Heart left ventricle (tissue), 16 donors: ENCODE measurements at regions not wholly inside any gene's neighbourhood (a gene's known extent, or its start where the extent isn't known, plus 50 kb on each side); places are given as distances from the start of the nearest gene placed in this dataset.

Experiments
- ATAC-seq, 4 donors: fragments of 200-7000 bp; cut with Tn5 transposase; one replicate each; pipeline ENCODE4 v1.9.1; 2020 to 2022; ENCODE audit warnings: moderate library complexity in 4 of 4, mild to moderate bottlenecking in 3 of 4, moderate number of reproducible peaks in 1 of 4
- DNase-seq, 5 donors: peaks; one replicate each; pipeline ENCODE4 v3.0.0-alpha.2; 2020
- H3K27ac ChIP-seq, 12 donors: fragments of 200-600 bp; sonication (generic) in 4 of 12; one replicate each; pipeline versions ENCODE4 v1.5.0 to v1.8.0; 2016 to 2022; ENCODE audit warnings: mild to moderate bottlenecking in 2 of 12
- H3K27me3 ChIP-seq, 9 donors: fragments of 200-600 bp; sonication (generic) in 2 of 9; one replicate each; pipeline versions ENCODE4 v1.5.1 to v1.8.0; 2016 to 2022; ENCODE audit warnings: mild to moderate bottlenecking in 3 of 9
- H3K36me3 ChIP-seq, 9 donors: fragments of 200-600 bp; sonication (generic) in 2 of 9; one replicate each; pipeline versions ENCODE4 v1.5.0 to v1.8.0; 2018 to 2022; ENCODE audit warnings: mild to moderate bottlenecking in 2 of 9
- H3K4me1 ChIP-seq, 12 donors: fragments of 200-600 bp; sonication (generic) in 4 of 12; one replicate each; pipeline versions ENCODE4 v1.5.0 to v1.8.0; 2016 to 2022; ENCODE audit warnings: mild to moderate bottlenecking in 3 of 12
- H3K4me3 ChIP-seq, 12 donors: fragments of 200-600 bp; sonication (generic) in 4 of 12; one replicate each; pipeline versions ENCODE4 v1.5.0 to v1.8.0; 2017 to 2022; ENCODE audit warnings: mild to moderate bottlenecking in 9 of 12, moderate library complexity in 4 of 12
- H3K9me3 ChIP-seq, 12 donors: fragments of 200-600 bp; sonication (generic) in 4 of 12; one replicate each; pipeline versions ENCODE4 v1.5.0 to v1.8.0; 2016 to 2022; ENCODE audit warnings: mild to moderate bottlenecking in 1 of 12
- POLR2A ChIP-seq, 2 donors: fragments of 450-650 bp; IDR thresholded peaks; one replicate each; pipeline ENCODE4 v1.6.1; 2017; ENCODE audit warnings: antibody characterized with exemption in 2 of 2, mild to moderate bottlenecking in 2 of 2, moderate library complexity in 2 of 2
- WGBS, 4 donors: extraction: QIAGEN DNeasy Blood & Tissue Kit in 2 of 4; methylation state at CpG; one replicate each; pipeline versions ENCODE4 v1.1.5 to v1.1.7; 2013 to 2018; 5-methylcytosine and 5-hydroxymethylcytosine counted together
- intact Hi-C, 10 donors: fragments of 100-400 bp; cut with DNase I; formaldehyde crosslinking; loops; one replicate each; pipeline versions ENCODE4 v1.11.1 to v1.14.2; 2022
- TF ChIP-seq, protein P1 (sequence below), 12 donors: fragments of 200-600 bp; sonication (generic) in 4 of 12; IDR thresholded peaks; one replicate each; pipeline versions ENCODE4 v1.5.0 to v1.8.0; 2018 to 2022; ENCODE audit warnings: antibody characterized with exemption in 12 of 12, mild to moderate bottlenecking in 5 of 12
- donor health status: ischemic (EF 13 %, LVEDD 7.1; RV severe dilation, severe dysfunction).
- donor health status: healthy with polysubstance abuse.
- donor health status: DM: no; HTN: yes; CAD: no.
- donor health status: DM: no; HTN: no; CAD: no.
- donor health status: ischemic (EF 25% LVEDD 6.9; RV normal size, moderate dysfunction).
- donor health status: ischemic (EF 25% LVEDD 5.7; RV mildly dilated, moderate dysfunction).
- donor health status: healthy.
- donor health status: DM: yes; HTN: yes; CAD: no.
- donor health status: ischemic (EF 35%, LVEDD 5.7; RV mildly dilated, moderate dysfunction).
- donor health status: nonischemic (EF 11% LVEDD 7.7; RV severe dilation, severe dysfunction).
- donor health status: DM: yes; HTN: yes; CAD: no.
- donor health status: PGD.
- donor health status: ischemic (EF 29% LVEDD 5.4; RV normal size, mild dysfunction).
- donor health status: nonischemic (EF 23%, LVEDD 6.1; RV moderate dilation, normal function).

DNA sequence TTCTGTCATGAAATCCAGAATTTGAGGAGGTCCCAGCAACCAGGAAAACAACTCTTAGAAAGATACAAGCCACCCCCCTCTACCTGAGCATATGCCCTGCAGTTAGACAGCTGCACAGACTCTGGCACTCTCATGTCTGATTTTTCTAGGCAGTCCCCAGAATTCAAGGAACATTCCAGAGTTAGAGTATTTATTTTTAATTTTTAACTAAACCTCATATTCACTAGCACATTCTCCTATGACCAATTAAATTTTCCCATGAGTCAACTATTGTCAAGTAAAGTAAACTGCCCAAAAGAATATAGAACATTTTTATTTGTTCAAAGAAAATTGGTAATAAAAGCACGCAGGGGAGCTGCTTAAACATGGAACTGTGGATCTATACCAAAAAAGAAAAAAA lies 490.5 kb upstream of the SEMA6A start:
- Histone ChIP-seq H3K4me3 (no peak overlapping the region), H3K27ac (no peak overlapping the region), H3K4me1 (no peaks in the 10 kb centered on the region), H3K36me3 (no peaks in the 10 kb centered on the region), H3K27me3 (no peaks in the 10 kb centered on the region), H3K9me3 (peaks cover 0 to 12% (median 2%) of the 10 kb centered on the region in 12 donors)
- ATAC-seq (no peak), DNase-seq (no peak)
- WGBS, 4 donors: 90 to 97% (median 93%) methylated on average over 1 of the region's 1 CpG
- intact Hi-C loops: no loop called here
- TF ChIP-seq POLR2A (IDR thresholded peaks at IDR 0.05): no peak
- TF ChIP-seq, protein P1, sequence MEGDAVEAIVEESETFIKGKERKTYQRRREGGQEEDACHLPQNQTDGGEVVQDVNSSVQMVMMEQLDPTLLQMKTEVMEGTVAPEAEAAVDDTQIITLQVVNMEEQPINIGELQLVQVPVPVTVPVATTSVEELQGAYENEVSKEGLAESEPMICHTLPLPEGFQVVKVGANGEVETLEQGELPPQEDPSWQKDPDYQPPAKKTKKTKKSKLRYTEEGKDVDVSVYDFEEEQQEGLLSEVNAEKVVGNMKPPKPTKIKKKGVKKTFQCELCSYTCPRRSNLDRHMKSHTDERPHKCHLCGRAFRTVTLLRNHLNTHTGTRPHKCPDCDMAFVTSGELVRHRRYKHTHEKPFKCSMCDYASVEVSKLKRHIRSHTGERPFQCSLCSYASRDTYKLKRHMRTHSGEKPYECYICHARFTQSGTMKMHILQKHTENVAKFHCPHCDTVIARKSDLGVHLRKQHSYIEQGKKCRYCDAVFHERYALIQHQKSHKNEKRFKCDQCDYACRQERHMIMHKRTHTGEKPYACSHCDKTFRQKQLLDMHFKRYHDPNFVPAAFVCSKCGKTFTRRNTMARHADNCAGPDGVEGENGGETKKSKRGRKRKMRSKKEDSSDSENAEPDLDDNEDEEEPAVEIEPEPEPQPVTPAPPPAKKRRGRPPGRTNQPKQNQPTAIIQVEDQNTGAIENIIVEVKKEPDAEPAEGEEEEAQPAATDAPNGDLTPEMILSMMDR (IDR thresholded peaks at IDR 0.05): no peak

DNA sequence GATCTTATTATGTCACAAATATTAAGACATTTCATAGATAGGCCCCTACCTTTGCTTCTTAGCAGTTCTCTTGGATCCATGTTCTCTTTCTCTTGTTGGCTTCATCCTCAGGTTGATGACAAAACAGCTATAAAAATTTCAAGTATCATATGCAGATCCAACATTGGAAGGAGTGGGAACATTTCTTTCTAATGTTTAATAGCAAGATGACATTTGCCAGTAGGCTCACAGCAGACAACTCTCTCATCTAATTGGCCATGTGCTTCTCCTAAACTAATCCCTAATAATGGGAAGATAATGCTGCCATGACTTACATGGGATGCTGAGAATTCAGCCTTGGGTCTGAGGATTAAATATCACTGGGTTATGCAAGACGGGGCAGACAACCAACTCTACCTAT lies 485.5 kb upstream of the SEMA6A start:
- ATAC-seq: no peak
- H3K4me1 ChIP-seq: no peaks in the 10 kb centered on the region

DNA sequence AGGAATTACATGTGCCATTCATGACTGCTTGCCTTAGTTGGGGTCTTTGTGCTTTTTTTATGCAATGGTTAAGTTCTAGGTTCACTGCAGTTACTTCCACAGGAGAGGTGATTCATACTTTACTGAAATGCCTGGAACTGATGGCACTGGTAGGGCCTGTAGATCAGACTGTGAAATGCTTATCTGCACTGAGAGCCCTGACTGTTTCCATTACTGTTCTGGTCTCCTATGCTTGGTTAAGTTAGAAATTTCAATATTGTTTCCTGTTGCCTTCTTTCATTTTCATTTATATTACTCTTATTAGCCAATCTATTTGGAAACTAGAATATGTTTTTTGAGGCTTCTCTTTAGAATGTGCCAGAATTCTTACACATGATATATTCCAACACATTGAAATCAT lies 484.1 kb upstream of the SEMA6A start:
- ATAC-seq (no peak), DNase-seq (no peak)
- intact Hi-C loops: no loop called here
- Histone ChIP-seq H3K4me1 (no peaks in the 10 kb centered on the region), H3K9me3 (no peaks in the 10 kb centered on the region), H3K4me3 (no peak overlapping the region), H3K27ac (no peak overlapping the region), H3K36me3 (no peaks in the 10 kb centered on the region), H3K27me3 (no peaks in the 10 kb centered on the region)
- no peak for TF ChIP-seq POLR2A (IDR thresholded peaks at IDR 0.05)
- TF ChIP-seq, protein P1 (IDR thresholded peaks at IDR 0.05): no peak

More for the DNA sequence above, 485.5 kb upstream of the SEMA6A start:
- H3K27me3 ChIP-seq: no peaks in the 10 kb centered on the region
- 88 to 91% (median 90%) methylated on average over 1 of the region's 1 CpG for WGBS, 4 donors
- H3K36me3 ChIP-seq: no peaks in the 10 kb centered on the region
- H3K9me3 ChIP-seq: no peaks in the 10 kb centered on the region
- no peak for DNase-seq
- H3K27ac ChIP-seq: no peak overlapping the region
- H3K4me3 ChIP-seq: no peak overlapping the region
- intact Hi-C loops: no loop called here
- TF ChIP-seq, protein P1 (IDR thresholded peaks at IDR 0.05): no peak
- no peak for TF ChIP-seq POLR2A (IDR thresholded peaks at IDR 0.05)

DNA sequence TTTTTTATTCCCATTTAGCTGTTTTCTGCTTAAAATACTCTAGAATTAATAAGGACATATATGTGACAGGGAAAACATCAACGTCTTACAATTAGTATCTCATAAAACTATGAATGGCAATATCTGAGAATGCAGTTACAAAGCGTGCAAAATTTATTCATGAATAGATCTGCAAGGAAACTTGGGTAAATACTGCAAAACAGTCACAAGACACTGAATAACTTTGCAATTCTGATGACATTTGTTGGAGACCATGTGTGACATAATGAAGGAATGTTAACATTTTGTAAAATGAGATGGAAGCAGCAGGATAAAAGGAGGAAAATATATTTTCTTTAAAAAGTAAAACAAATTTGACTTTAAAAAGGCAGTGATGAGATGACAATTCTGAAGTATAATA lies 480.9 kb upstream of the SEMA6A start:
- WGBS, 4 donors: 88 to 94% (median 92%) methylated on average over 2 of the region's 2 CpGs
- DNase-seq (no peak), ATAC-seq (no peak)
- no peaks in the 10 kb centered on the region for H3K9me3 ChIP-seq
- H3K4me1 ChIP-seq: no peaks in the 10 kb centered on the region
- no peaks in the 10 kb centered on the region for H3K27me3 ChIP-seq
- H3K36me3 ChIP-seq: no peaks in the 10 kb centered on the region
- no peak overlapping the region for H3K4me3 ChIP-seq
- intact Hi-C loops: no loop called here
- TF ChIP-seq POLR2A (IDR thresholded peaks at IDR 0.05): no peak
- TF ChIP-seq, protein P1 (IDR thresholded peaks at IDR 0.05): no peak
- H3K27ac ChIP-seq: no peak overlapping the region
